WTC11 (cell line): ENCODE measurements at regions not wholly inside any gene's neighbourhood (a gene's known extent, or its start where the extent isn't known, plus 50 kb on each side); places are given as distances from the start of the nearest gene placed in this dataset.

Source experiments
- ATAC-seq: fragments of 200-7000 bp; cut with Tn5 transposase; 2 replicates; pipeline ENCODE4 v1.10.0; 2021; ENCODE audit warnings: mild to moderate bottlenecking, moderate library complexity
- CTCF ChIA-PET: fragments of 300-600 bp; sonication (Branson Sonifier 250); formaldehyde crosslinking; loops from one replicate; lab custom pipeline; 2021; ENCODE audit warnings: antibody characterized with exemption; lab: Charles Lee
- POLR2A ChIA-PET: fragments of 350-600 bp; sonication (Branson Sonifier 250); formaldehyde crosslinking; loops from one replicate; lab custom pipeline; 2021; ENCODE audit warnings: antibody characterized with exemption; lab: Charles Lee
- DNase-seq: peaks from one replicate; pipeline ENCODE4 v3.0.0; 2021; ENCODE audit warnings: low spot score
- H3K27ac Mint-ChIP-seq: 2 replicates; pipeline ENCODE4 v1.8.0; 2021; ENCODE audit warnings: mixed read lengths
- H3K27me3 Mint-ChIP-seq: 2 replicates; pipeline ENCODE4 v1.8.0; 2021; ENCODE audit warnings: low read depth, mild to moderate bottlenecking, moderate library complexity, mixed read lengths
- H3K36me3 Mint-ChIP-seq: 2 replicates; pipeline ENCODE4 v1.8.0; 2021; ENCODE audit warnings: mixed read lengths
- H3K4me1 Mint-ChIP-seq: 2 replicates; pipeline ENCODE4 v1.8.0; 2022; ENCODE audit warnings: mixed read lengths
- H3K4me3 Mint-ChIP-seq: 2 replicates; pipeline ENCODE4 v1.8.0; 2021; ENCODE audit warnings: mild to moderate bottlenecking, moderate library complexity, mixed read lengths
- H3K9me3 Mint-ChIP-seq: 2 replicates; pipeline ENCODE4 v1.8.0; 2021; ENCODE audit warnings: mixed read lengths
- ATF1 ChIP-seq: sonication (generic); formaldehyde crosslinking; IDR thresholded peaks from 2 replicates; pipeline ENCODE4 v1.8.1; 2023; ENCODE audit warnings: mild to moderate bottlenecking, moderate library complexity, missing genetic modification reagents
- ATF3 ChIP-seq: sonication (generic); formaldehyde crosslinking; conservative IDR thresholded peaks from 2 replicates; pipeline ENCODE4 v1.8.1; 2022; ENCODE audit warnings: mild to moderate bottlenecking, missing genetic modification reagents
- CREB1 ChIP-seq: sonication (generic); formaldehyde crosslinking; IDR thresholded peaks from 2 replicates; pipeline ENCODE4 v1.8.0; 2023; ENCODE audit warnings: mild to moderate bottlenecking, missing genetic modification reagents
- CTCF ChIP-seq: fragments of 200-600 bp; IDR thresholded peaks from 2 replicates; pipeline ENCODE4 v1.8.0; 2022; ENCODE audit warnings: antibody characterized with exemption
- ETV6 ChIP-seq: sonication (generic); formaldehyde crosslinking; IDR thresholded peaks from 2 replicates; pipeline ENCODE4 v1.8.1; 2022; ENCODE audit warnings: mild to moderate bottlenecking, missing genetic modification reagents
- FOXK1 ChIP-seq: sonication (generic); formaldehyde crosslinking; IDR thresholded peaks from 2 replicates; pipeline ENCODE4 v1.8.0; 2022; ENCODE audit warnings: mild to moderate bottlenecking, moderate library complexity, missing genetic modification reagents
- GABPB1 ChIP-seq: sonication (generic); formaldehyde crosslinking; IDR thresholded peaks from 2 replicates; pipeline ENCODE4 v1.8.1; 2023; ENCODE audit warnings: mild to moderate bottlenecking, missing genetic modification reagents
- GTF2I ChIP-seq: fragments of 250-450 bp; sonication (Bioruptor Pico); conservative IDR thresholded peaks from 2 replicates; pipeline ENCODE4 v1.4.0; 2021; ENCODE audit warnings: mild to moderate bottlenecking
- HMGA2 ChIP-seq: fragments of 250-450 bp; sonication (Bioruptor Pico); IDR thresholded peaks from 2 replicates; pipeline ENCODE4 v1.4.0; 2021; ENCODE audit warnings: mild to moderate bottlenecking, moderate library complexity
- MAX ChIP-seq: sonication (generic); formaldehyde crosslinking; IDR thresholded peaks from 2 replicates; pipeline ENCODE4 v1.8.0; 2022; ENCODE audit warnings: mild to moderate bottlenecking, missing genetic modification reagents
- MXD4 ChIP-seq: fragments of 250-450 bp; sonication (Bioruptor Pico); IDR thresholded peaks from 2 replicates; pipeline ENCODE4 v1.8.0; 2021; ENCODE audit warnings: mild to moderate bottlenecking, moderate library complexity, borderline replicate concordance
- MYBL2 ChIP-seq: sonication (generic); formaldehyde crosslinking; IDR thresholded peaks from 2 replicates; pipeline ENCODE4 v1.8.1; 2023; ENCODE audit warnings: mild to moderate bottlenecking, moderate library complexity, missing genetic modification reagents
- NFATC4 ChIP-seq: fragments of 250-450 bp; sonication (Bioruptor Pico); IDR thresholded peaks from 2 replicates; pipeline ENCODE4 v1.9.0; 2021; ENCODE audit warnings: mild to moderate bottlenecking
- NR2C2 ChIP-seq: sonication (generic); formaldehyde crosslinking; IDR thresholded peaks from 2 replicates; pipeline ENCODE4 v1.8.0; 2022; ENCODE audit warnings: mild to moderate bottlenecking, missing genetic modification reagents
- NR3C1 ChIP-seq: sonication (generic); formaldehyde crosslinking; conservative IDR thresholded peaks from 2 replicates; pipeline ENCODE4 v1.8.1; 2023; ENCODE audit warnings: low read depth, mild to moderate bottlenecking, missing genetic modification reagents
- PRDM15 ChIP-seq: sonication (generic); formaldehyde crosslinking; IDR thresholded peaks from 2 replicates; pipeline ENCODE4 v1.8.0; 2022; ENCODE audit warnings: missing genetic modification reagents
- RELA ChIP-seq: sonication (generic); formaldehyde crosslinking; IDR thresholded peaks from 2 replicates; pipeline ENCODE4 v1.8.1; 2022; ENCODE audit warnings: missing genetic modification reagents, mild to moderate bottlenecking, borderline replicate concordance
- RORB ChIP-seq: fragments of 250-450 bp; sonication (Bioruptor Pico); IDR thresholded peaks from 2 replicates; pipeline ENCODE4 v1.9.0; 2021; ENCODE audit warnings: mild to moderate bottlenecking
- TP53 ChIP-seq: sonication (generic); formaldehyde crosslinking; IDR thresholded peaks from 2 replicates; pipeline ENCODE4 v1.8.1; 2023; ENCODE audit warnings: mild to moderate bottlenecking, missing genetic modification reagents
- USF2 ChIP-seq: sonication (generic); formaldehyde crosslinking; IDR thresholded peaks from 2 replicates; pipeline ENCODE4 v1.8.1; 2023; ENCODE audit warnings: mild to moderate bottlenecking, missing genetic modification reagents, moderate library complexity
- ZNF219 ChIP-seq: sonication (generic); formaldehyde crosslinking; IDR thresholded peaks from 2 replicates; pipeline ENCODE4 v1.8.0; 2023; ENCODE audit warnings: missing genetic modification reagents, mild to moderate bottlenecking, borderline replicate concordance
- ZNF423 ChIP-seq: fragments of 250-450 bp; sonication (Bioruptor Pico); IDR thresholded peaks from 2 replicates; pipeline ENCODE4 v2.1.2; 2022; ENCODE audit warnings: mild to moderate bottlenecking, moderate library complexity

GRCh38 chr5:145510769-145511168 lies 324.4 kb downstream of the PRELID2 start:
- CTCF ChIA-PET: no interaction called here
- ATAC-seq (no peak), DNase-seq (no peak)
- Mint-ChIP-seq H3K4me3 (no peak overlapping the region), H3K36me3 (no peaks in the 10 kb centered on the region), H3K27ac (no peak overlapping the region), H3K4me1 (no peaks in the 10 kb centered on the region), H3K9me3 (no peaks in the 10 kb centered on the region), H3K27me3 (no peaks in the 10 kb centered on the region)
- POLR2A ChIA-PET: no interaction called here
- TF ChIP-seq MXD4 (CRISPR knock-in tag) (no peak), GTF2I (no peak)

GRCh38 chr5:145510324-145510723 lies 324.8 kb downstream of the PRELID2 start:
- H3K27ac Mint-ChIP-seq: no peak overlapping the region
- H3K4me1 Mint-ChIP-seq: no peaks in the 10 kb centered on the region
- no peaks in the 10 kb centered on the region for H3K27me3 Mint-ChIP-seq
- H3K36me3 Mint-ChIP-seq: no peaks in the 10 kb centered on the region
- H3K4me3 Mint-ChIP-seq: no peak overlapping the region
- ChIA-PET CTCF (no interaction called here), POLR2A (no interaction called here)
- ATAC-seq: no peak
- TF ChIP-seq ZNF423 (CRISPR knock-in tag): no peak
- no peak for TF ChIP-seq NR3C1 (CRISPR knock-in tag)
- no peak for TF ChIP-seq CREB1 (CRISPR knock-in tag)
- no peak for TF ChIP-seq PRDM15 (CRISPR knock-in tag)
- no peak for TF ChIP-seq HMGA2 (CRISPR knock-in tag)
- no peak for TF ChIP-seq TP53 (CRISPR knock-in tag)
- no peak for TF ChIP-seq USF2 (CRISPR knock-in tag)
- TF ChIP-seq ZNF219 (CRISPR knock-in tag): no peak
- no peak for TF ChIP-seq MAX (CRISPR knock-in tag)
- TF ChIP-seq ETV6: no peak
- TF ChIP-seq, all 79 proteins: peak for 0
- DNase-seq: no peak
- H3K9me3 Mint-ChIP-seq: no peaks in the 10 kb centered on the region

- POLR2A ChIA-PET: no interaction called here
- H3K4me1 Mint-ChIP-seq: no peaks in the 10 kb centered on the region
- no peaks in the 10 kb centered on the region for H3K36me3 Mint-ChIP-seq
- CTCF ChIA-PET: no interaction called here
- DNase-seq (no peak), ATAC-seq (no peak)
- no peak for TF ChIP-seq ATF1 (CRISPR knock-in tag)
- no peak for TF ChIP-seq NFATC4 (CRISPR knock-in tag)
- no peak for TF ChIP-seq FOXK1
- no peak for TF ChIP-seq ATF3 (CRISPR knock-in tag)
- no peak for TF ChIP-seq ZNF423 (CRISPR knock-in tag)
- TF ChIP-seq NR2C2: no peak
- TF ChIP-seq MYBL2 (CRISPR knock-in tag): no peak
- no peak for TF ChIP-seq CTCF
- TF ChIP-seq RELA (CRISPR knock-in tag): no peak
- no peak for TF ChIP-seq GABPB1 (CRISPR knock-in tag)
- TF ChIP-seq RORB (CRISPR knock-in tag): no peak
- H3K27ac Mint-ChIP-seq: no peak overlapping the region
- no peak overlapping the region for H3K4me3 Mint-ChIP-seq
- H3K9me3 Mint-ChIP-seq: no peaks in the 10 kb centered on the region
- H3K27me3 Mint-ChIP-seq: no peaks in the 10 kb centered on the region
These were observed 325.6 kb downstream of the PRELID2 start for GRCh38 chr5:145509336-145510136.
